Middle frontal gyrus (tissue), 1 donor: ENCODE measurements at regions not wholly inside any gene's neighbourhood (a gene's known extent, or its start where the extent isn't known, plus 50 kb on each side); places are given as distances from the start of the nearest gene placed in this dataset.
"Not testable (repeated sequence)": the region's sequence is repeated elsewhere in the genome, so short reads cannot be mapped to it uniquely, and the experiment has no call there.

Source experiments
- DNase-seq: peaks from one replicate; pipeline ENCODE4 v3.0.0-alpha.2; 2015; ENCODE audit warnings: low spot score; ENCODE audit errors: extremely low spot score

DNA sequence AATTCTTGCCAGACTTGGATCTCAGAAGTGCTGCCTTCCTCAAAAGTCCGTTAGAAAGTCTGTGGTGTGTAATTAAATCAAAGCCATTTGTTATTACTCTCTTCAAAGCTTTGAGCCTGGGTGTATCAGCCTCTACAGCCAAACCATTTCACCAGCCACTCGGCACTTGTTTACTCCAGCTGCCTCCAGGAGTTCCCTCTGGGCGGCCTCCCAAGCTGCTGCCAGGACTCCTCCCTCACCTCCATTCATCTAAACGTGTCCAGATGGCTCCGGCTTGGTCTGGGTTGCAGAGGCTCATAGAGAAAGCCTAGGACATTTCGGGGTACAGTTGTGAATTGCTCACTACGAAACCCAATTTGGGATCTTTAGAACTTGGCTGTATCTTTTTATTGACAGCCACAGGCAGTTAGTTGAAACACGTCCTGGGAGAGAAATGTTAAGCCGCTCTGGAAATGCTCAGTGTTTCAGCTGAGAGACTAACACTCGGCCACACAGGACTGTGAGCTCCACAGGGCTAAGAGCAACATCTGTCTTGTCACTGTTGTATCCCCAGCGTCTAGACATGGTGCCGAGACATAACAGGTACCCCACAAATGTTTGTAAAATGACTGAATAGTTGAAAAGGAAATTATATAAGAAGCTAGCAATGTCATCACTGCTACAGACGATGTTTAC lies 116.9 kb upstream of the NGF start:
- no peak for DNase-seq

DNA sequence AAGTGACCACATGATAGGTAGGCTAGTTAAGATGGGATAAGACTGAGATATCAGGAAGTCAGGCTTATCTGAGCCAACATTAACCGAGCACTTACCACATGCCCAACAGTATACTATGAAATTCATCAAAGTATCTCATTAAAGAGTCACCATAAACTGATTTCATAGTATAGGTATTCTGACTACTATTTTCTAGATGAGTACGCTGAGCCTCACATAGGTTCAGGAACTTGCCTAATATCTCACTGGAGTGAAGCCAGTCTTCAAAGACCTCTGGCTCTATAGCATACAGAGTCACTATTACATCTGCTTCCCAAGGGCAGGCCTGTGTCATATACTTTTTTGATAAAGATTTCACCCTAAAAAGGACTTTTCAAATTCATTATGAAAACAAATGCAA lies 115.6 kb upstream of the NGF start:
- DNase-seq = no peak

DNA sequence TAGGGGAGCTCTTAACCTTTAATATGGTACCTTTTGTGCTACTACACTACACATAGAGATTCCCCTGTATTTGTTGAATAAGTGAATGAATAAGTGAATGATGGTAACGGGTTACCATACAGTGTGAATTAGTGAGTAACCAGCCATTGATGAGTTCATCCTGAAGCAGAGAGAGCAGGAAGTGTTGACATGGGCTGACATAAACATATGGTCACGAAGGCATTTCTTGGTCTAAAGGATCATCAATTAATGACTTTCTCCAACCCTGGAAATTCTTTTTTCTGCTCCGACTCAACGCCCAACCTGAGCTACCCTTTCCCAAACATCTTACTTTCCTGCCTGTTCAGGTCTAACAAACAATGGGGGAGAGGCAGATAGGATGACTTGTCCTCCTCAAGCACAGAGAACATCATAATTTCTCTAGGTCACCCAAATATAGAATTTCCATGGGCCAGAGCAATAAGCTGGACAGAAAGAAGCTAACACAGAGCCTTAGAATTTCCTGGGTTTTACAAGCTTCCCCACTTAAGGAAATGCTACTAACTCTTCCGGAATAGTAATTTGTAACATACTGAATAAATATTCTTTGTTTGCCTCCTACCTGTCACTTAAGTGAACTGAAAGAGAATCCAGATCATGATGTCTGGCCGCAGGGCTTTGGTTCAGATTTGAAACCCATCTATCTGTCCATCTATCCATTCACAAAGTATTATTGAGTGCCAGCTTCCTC lies 114.7 kb upstream of the NGF start:
- no peak for DNase-seq

DNA sequence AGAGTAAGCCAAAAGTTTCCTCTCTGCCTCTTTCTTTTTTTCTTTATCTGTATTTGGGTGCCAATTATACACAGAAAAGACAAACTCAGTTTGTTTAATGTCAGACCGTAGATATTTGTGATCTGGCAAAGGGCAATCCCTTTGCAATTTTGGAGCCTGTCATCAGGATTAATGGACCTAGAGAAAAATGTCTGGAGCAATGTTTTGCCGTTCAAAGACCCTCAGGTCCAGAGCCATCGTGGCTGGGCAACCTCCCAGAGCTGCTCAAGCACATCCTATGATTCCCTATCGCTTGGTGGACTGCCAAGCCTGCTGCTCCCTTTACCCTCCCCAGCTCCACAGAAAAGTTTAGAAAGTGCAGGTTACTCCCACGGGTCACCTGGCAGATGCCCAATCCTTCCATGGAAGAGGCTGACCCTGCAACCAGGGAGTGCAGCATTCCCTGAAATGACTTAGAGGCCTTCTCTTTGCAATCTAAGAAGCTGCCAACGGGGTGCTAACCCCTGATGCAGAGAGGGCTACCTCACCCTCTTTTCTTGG lies 112.5 kb upstream of the NGF start:
- DNase-seq = no peak

DNA sequence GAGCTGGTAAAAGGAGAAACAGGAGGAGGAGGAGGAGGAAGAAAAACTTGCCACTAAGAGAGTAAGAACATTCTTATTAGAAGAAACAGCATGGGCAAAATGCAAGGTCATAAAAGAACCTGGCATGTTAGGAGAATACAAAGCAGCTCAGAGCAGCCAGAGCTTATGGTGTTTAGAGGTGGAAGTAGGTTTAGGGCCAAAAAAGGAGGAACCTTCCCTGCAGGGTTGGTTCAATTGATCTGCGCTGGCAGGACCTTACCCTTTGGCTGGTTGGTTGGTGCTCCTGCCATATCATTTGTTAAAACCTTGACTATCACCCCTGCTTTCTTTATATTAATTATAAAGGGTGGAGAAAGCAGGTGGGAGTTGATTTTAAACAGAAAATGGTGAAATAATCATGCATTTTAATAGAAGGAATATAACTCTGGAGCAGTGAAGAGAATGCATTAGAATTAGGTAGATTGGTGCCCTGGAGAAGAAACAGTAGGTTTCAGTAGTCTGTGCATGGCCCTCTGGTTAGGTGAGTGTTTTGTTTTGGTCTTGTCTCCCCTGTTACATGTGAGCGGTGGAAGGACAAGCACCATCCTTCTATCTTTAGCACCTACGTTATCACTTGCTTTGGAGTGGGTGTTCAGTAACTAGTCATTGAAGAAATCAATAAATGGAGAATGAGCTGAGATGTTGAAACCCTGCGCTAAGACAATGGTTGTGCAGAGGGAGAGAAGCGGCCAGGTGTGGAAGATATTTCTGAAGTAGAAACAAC lies 110.4 kb upstream of the NGF start:
- DNase-seq = no peak

DNA sequence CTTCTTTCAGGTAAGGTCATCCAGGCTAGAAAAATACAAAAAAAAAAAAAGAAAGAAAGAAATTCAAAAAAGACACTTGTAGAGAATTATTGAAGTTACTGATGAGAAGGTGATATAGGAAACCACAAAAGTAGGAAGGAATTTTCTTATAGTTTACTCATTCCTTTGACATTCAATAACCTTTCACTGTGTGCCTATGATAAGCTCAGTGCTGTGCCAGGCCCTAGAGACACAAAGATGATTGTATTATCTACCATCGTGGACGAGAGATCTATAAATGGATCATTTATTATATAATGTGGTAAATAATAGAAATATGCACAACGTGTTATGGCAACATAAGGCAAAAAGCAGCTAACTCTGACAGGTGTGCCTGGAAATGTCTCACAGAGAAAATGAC lies 109.6 kb upstream of the NGF start:
- no peak for DNase-seq

DNA sequence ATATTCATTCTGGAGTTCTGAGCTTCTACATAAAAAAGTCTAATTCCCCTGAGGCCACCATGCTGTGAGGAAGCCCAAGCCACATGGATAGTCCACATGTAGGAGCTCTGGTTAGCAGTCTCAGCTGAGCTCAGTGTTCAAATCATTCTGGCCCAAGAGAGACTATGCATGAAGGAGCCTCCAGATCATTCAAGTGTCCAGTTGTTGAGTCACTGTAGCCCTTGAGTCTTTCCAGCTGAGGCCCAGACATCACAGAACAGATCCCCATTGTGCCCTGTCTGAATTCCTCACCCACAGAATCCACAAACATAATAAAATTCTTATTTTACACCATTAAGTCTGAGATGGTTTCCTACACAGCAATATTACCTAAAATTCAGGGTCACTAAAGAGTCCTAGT lies 107.0 kb upstream of the NGF start:
- DNase-seq = no peak

DNA sequence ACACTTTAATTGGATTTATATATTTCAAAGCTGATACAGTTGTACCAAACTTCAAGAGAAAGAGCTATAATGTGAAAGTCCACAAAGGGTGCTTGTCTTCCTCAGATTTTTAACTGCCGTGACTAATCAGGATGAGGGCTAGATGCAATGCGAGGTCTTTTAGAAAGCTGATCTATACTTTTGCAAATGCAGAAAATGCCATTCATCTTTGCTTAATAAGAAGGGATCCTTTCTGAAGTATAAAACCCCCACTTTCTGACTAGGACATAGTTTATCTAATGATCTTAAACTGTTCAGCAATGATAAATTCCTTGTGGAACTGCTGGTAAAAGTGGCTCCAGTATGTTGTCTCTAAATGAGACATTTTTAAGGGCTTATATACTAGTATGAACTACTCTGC lies 102.7 kb upstream of the NGF start:
- no peak for DNase-seq

DNA sequence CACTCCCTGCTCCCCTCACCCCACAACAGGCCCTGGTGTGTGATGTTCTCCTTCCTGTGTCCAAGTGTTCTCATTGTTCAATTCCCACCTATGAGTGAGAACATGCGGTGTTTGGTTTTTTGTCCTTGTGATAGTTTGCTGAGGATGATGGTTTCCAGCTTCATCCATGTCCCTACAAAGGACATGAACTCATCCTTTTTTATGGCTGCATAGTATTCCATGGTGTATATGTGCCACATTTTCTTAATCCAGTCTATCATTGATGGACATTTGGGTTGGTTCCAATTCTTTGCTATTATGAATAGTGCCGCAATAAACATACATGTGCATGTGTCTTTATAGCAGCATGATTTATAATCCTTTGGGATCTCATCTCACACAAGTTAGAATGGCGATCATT lies 101.5 kb upstream of the NGF start:
- not testable (repeated sequence) for DNase-seq

DNA sequence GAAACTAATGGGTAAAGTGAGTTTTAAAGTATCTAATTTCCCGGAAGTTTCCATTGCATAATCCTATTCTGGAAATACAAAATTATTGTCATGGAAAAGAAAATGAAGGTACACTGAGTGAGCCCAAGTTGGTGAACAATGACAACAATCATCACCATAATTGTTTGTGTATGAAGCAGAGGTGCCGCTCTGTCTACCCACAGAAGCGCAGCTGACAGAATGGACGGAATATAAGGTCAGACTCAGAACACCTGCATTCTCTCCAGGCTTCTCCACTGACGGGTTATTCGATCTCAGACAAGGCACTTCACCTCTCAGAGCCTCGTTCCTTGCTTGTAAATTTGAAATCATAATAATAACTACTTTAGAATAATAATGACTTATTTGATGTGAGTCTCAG lies 99.1 kb upstream of the NGF start:
- no peak for DNase-seq

DNA sequence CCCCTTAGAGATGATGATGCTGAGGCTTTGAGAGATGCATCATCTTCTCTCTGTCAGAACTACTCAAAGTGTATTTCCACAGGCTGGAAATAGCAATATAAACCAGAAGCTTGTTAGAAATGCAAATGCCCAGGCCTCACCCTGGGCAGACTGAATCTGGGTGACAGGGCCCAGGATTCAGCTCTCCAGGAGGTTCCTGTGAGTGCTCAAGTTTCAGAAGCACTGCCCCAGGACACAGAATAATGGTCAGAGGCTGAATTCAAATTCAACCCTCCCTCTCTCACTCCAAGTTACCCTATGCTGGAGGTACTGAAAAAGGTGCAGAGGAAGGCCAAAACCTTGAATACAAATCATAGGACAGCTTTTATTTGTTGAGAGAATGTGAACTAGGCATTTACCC lies 98.5 kb upstream of the NGF start:
- no peak for DNase-seq

DNA sequence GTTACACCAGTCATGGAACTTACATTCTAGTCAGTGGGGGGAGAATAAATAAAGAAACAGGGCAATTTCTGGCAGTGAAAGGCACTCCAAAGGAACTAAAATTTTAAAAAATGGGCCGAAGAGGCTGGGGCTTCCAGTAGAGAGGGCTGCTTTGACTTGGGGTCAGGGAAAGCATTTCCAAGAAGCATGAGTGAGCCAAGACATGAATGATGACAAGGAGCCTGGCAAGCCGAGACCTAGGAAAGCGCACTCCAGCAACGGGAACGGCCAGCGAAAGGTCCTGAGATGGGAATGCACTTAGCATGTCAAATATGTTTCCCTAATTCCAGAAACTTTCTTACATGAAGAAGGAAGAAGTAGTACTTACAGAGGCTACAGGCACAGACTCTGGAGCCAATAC lies 95.4 kb upstream of the NGF start:
- DNase-seq = no peak

DNA sequence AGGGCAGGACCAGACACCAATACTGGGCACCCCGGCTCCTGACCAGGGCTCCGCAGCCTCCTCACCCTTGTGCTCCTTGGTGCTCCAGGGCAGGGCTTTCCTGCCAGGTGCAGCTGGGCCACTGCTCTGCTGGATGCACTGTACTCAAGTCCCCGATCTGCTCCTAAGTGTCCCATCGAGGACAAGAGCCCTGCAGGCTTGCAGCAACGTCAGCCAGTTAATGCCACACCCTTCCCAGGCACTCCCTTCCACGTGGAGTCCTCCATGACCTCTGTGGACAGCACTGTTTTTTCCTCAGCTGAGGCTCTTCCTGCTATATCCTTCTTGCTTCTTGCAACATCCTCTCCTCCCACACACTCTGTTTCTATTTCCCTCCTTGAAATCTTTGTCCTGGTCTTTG lies 94.0 kb upstream of the NGF start:
- no peak for DNase-seq

DNA sequence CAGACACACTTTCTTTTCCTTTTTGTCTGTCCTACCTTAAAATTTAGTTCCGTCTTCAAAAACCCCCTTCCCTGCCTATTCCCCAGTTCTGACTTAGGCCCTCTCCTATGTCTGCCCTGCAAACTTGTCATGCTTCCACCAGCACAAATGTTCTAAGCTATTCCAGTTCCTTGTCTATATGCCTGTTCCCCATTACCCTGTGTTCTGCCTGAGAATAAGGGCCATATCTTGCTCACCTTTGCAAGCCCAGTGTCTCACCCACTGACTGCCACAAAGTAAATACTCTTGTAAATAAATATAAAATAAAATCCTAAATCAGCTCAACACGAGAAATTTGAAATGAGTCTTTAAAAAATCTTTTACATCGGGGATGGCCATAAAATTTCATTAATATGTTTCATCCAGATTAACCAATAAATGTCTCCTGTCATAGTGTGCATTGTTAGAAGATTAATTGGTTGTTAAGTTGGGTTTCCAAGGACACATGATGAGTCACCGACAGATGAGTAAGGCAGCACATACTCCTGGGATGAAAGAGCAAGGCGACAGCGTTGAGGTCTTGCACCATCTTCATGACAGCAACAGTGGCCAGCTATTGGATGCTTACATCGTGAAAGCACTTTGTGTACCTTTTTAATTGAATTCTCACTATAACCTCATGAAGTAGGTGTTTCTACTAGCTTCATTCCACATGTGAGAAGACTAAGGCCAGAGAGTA lies 92.6 kb upstream of the NGF start:
- DNase-seq = no peak

DNA sequence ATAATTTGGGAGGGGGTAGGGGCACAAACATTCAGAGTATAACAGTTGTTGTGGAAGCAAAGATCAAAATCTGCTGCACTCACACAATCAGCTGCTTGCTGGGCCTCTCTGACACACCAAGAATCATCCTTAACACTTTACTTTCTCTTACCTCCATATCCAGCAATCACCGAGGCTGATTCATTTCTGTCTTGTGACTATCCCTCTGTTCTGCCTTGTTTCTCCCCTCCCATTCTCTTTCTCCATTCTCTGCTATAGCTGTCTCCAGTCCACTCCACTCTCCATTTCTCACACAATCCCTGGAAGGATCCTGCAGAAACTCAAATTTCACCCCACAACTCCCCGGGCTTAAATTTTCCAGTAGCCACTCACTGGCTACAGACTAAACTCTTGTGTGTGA lies 91.8 kb upstream of the NGF start:
- no peak for DNase-seq

DNA sequence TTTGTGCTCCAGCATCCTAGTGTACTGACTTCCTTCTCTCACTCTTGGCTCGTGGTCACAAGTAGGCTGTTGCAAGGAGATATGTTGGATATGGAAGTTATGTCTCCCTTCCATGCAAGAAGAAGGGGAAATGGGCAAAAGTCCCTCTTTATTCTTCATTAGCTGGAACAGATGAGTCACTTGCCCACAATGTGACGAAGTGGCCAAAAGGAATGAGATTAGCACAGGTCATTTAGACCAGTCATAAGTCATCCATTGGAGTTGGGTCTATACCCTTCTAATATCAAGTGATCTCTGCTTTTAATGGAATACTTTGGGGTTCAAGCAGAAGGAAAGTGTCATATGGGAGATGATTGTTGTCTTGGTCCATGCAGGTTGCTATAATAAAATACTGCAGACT lies 91.2 kb upstream of the NGF start:
- no peak for DNase-seq

DNA sequence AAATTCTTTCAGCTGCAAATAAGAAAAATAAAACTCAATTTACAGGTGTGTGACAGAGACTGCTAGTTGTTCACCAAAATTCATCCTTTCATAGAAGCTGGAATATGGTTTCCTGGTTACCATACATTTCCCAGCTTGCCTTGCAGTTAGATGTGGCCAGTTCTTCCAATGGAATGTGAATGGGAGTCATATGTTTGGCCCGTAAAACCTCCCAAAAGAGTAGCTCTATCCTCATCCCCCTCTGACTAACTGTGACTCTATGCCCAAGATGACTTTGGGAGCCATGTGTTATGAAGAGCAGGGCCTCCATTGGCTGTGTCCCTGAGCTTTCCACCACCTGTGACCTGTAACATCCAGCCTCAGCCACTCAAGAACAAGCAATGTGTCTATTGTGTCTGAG lies 90.6 kb upstream of the NGF start:
- DNase-seq = no peak

DNA sequence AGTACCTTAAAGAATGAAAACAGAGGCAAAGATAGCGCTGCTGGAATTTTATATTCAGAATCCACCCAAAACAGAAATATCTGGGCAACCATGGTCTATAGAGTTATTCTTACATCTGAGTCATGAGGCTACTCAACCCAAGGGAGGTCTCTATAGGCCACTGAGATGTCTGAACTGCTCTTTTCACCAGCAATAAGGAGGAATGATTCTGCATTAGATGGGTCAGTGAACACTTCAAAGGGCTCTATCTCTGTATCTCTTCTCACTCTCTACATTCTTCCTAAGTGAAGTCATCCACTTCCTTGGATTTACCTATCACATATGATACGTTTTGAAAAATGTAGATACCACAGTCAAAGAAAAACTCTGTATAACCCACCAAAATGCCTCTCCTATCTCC lies 90.2 kb upstream of the NGF start:
- DNase-seq = no peak

DNA sequence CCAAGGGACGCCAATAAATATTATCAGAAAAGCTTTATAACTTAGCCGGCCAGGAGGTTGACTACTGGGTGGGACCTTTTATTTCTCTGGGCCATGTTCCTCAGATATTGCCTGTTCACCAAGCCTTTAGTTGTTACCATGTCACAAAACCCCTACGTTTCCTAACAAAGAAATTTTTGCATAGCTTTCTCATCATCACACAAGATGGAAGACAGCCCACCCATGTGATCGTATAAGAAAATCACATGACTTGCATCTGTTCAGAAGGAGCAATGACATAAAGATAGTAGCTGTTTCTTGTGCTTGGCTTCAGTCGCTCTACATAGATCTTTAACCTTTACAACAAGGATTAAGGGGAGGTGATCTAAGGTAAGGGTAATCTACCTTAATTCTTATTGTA lies 88.9 kb upstream of the NGF start:
- no peak for DNase-seq

DNA sequence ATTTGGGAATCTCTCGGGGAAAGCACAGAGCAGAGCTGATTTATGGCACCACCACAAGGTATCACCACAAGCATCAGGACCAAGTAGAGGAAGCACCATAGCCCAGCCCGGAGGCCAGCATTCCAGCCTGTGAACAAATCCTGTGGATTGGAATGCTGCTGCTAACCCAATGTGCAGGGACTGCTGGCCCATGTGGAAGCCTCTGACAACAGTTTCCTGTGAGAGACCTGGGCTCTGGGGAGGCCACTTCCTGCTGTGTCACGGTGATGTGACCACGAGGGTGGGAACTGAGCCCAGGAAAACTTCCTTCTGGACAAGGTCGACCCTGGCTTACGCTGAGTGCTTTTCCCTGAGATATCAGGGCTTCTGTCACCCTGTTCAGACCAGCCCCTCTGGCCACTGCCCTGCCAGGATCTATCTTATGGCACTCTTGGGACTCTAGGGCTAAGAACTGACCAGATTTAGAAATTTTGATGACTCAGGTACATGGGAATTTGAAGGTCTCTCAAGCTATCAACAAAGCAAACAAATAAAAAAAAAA lies 88.3 kb upstream of the NGF start:
- no peak for DNase-seq

DNA sequence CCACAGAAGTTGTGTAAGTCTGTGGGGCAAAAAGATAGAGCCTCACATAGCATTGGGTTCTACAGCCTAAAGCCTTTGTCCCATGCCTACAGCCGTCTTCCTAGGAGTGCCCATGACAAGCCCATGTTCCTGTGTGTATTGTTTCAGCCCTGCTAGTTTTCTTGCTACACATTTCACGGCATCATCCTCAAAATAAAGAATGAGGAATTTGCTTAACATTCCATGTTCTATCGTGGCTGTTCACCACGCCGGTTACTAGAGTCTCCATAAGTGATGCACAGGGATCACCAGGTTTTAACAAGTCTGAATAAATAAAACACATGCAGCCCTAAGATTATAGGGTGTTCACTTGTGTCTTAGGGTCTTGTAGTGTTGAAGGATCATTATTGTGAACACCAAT lies 87.4 kb upstream of the NGF start:
- no peak for DNase-seq
